ENCODE measurements at regions not wholly inside any gene's neighbourhood (a gene's known extent, or its start where the extent isn't known, plus 50 kb on each side); places are given as distances from the start of the nearest gene placed in this dataset.

DNA sequence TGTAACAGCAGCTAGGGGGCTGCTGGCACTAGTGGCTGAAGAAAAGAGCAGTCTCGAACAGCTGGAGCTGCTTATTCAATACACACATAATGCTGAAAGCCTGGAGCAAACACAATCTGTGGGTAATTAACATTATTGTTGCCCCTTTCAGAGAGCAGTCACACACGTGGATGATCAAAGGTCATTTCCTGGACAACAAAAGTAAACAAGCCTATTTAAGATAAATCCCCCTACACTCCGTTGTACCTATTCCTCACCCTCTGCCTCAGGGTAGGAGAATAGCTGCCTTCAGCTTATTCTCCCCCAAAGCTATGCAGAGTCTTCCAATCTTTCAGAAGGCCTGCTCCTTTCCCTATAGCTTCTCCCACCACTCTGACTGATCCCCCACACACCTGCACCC, 803.9 kb downstream of the C4orf33 start:
- Histone ChIP-seq H3K27ac (no peak overlapping the region), H3K4me2 (no peak overlapping the region), H4K20me1 (ENCODE audit: insufficient read depth, poor library complexity, severe bottlenecking) (no peaks in the 10 kb centered on the region), H3K9me2 (replicated peaks; ENCODE audit: insufficient read depth) (no peaks in the 10 kb centered on the region), H3K36me3 (replicated peaks; ENCODE audit: insufficient read depth, low read depth) (no peaks in the 10 kb centered on the region), H3K4me1 (ENCODE audit: insufficient read depth) (no peaks in the 10 kb centered on the region), H3K27me3 (no peaks in the 10 kb centered on the region), H3K79me2 (no peaks in the 10 kb centered on the region), H3K4me3 (no peak overlapping the region), H2AFZ (no peak overlapping the region), H3K9me3 (ENCODE audit: low read depth) (no peaks in the 10 kb centered on the region)
- WGBS (ENCODE audit: low lambda C conversion rate, missing lambda C conversion rate): 34% methylated on average over 3 of the region's 3 CpGs
- peak; percentile 6 for DNase-seq (ENCODE audit: low spot score)
- TF ChIP-seq EZH2phosphoT487 (IDR thresholded peaks at IDR 0.05; ENCODE audit: low read depth, severe bottlenecking, unreplicated experiment) (no peak), EZH2 (IDR thresholded peaks at IDR 0.05; ENCODE audit: borderline replicate concordance) (no peak)
- TF ChIP-seq, protein P1, sequence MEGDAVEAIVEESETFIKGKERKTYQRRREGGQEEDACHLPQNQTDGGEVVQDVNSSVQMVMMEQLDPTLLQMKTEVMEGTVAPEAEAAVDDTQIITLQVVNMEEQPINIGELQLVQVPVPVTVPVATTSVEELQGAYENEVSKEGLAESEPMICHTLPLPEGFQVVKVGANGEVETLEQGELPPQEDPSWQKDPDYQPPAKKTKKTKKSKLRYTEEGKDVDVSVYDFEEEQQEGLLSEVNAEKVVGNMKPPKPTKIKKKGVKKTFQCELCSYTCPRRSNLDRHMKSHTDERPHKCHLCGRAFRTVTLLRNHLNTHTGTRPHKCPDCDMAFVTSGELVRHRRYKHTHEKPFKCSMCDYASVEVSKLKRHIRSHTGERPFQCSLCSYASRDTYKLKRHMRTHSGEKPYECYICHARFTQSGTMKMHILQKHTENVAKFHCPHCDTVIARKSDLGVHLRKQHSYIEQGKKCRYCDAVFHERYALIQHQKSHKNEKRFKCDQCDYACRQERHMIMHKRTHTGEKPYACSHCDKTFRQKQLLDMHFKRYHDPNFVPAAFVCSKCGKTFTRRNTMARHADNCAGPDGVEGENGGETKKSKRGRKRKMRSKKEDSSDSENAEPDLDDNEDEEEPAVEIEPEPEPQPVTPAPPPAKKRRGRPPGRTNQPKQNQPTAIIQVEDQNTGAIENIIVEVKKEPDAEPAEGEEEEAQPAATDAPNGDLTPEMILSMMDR (IDR thresholded peaks at IDR 0.05; ENCODE audit: poor library complexity): no peak

DNA sequence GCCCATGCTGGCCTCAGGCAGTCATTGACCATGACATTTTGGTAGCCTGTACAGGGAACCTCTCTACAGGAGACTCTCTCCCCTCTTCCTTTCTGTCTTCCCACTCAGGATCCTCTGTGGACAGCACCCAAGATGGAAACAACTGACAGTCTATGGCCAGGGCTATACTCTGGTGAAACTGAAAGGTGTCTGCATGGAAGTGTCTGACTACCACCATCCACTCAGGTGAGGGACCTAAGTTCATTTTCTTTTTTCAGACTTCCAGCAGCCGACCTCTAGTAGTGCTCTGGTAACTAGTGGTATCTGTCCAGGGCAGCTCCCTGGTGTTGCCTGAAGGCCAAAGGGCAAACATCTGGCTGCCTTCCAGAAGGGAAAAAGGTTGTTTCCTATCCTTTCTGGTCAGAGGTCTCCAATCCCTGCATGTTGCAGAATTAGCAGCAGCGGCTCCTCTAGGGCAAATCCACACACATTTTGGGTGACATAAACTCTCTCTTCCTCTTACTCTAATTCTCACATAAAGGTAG, 804.5 kb downstream of the C4orf33 start:
- H3K79me2 ChIP-seq: no peaks in the 10 kb centered on the region
- no peak overlapping the region for H3K4me3 ChIP-seq
- no peaks in the 10 kb centered on the region for H4K20me1 ChIP-seq (ENCODE audit: insufficient read depth, poor library complexity, severe bottlenecking)
- no peak overlapping the region for H2AFZ ChIP-seq
- no peak overlapping the region for H3K4me2 ChIP-seq
- H3K9me2 ChIP-seq (replicated peaks; ENCODE audit: insufficient read depth): no peaks in the 10 kb centered on the region
- TF ChIP-seq EZH2phosphoT487 (IDR thresholded peaks at IDR 0.05; ENCODE audit: low read depth, severe bottlenecking, unreplicated experiment) (no peak), EZH2 (IDR thresholded peaks at IDR 0.05; ENCODE audit: borderline replicate concordance) (no peak)
- TF ChIP-seq, protein P1 (IDR thresholded peaks at IDR 0.05; ENCODE audit: poor library complexity): no peak
- H3K4me1 ChIP-seq (ENCODE audit: insufficient read depth): no peaks in the 10 kb centered on the region
- H3K9me3 ChIP-seq (ENCODE audit: low read depth): no peaks in the 10 kb centered on the region
- H3K27ac ChIP-seq: no peak overlapping the region
- DNase-seq (ENCODE audit: low spot score): peak; percentile 23
- 84% methylated on average over 2 of the region's 2 CpGs for WGBS (ENCODE audit: low lambda C conversion rate, missing lambda C conversion rate)
- no peaks in the 10 kb centered on the region for H3K36me3 ChIP-seq (replicated peaks; ENCODE audit: insufficient read depth, low read depth)
- H3K27me3 ChIP-seq: no peaks in the 10 kb centered on the region

DNA sequence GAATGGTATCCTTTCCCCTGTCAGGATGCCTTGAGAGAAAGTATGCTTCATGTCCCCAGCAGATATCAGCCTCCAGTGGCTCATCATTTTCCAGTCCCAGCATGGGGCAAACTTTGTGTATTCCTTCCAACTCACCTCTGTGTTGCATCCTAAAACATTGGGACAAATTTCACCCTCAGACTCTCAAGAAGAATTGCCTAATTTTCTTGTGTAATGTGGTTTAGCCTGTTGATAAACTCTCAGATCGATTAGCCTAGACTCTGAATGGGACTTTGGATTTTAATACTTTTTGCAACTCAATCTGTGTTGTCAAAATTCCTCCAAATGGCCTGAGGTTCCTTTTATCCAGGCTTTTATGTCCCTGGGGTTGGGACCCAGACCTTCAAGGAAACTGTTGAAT, 805.3 kb downstream of the C4orf33 start:
- 5% methylated on average over 1 of the region's 1 CpG for WGBS (ENCODE audit: low lambda C conversion rate, missing lambda C conversion rate)
- H3K9me2 ChIP-seq (replicated peaks; ENCODE audit: insufficient read depth): no peaks in the 10 kb centered on the region
- no peak for DNase-seq (ENCODE audit: low spot score)
- no peaks in the 10 kb centered on the region for H3K4me1 ChIP-seq (ENCODE audit: insufficient read depth)
- H3K27ac ChIP-seq: no peak overlapping the region
- no peak for TF ChIP-seq EZH2phosphoT487 (IDR thresholded peaks at IDR 0.05; ENCODE audit: low read depth, severe bottlenecking, unreplicated experiment)
- TF ChIP-seq EZH2 (IDR thresholded peaks at IDR 0.05; ENCODE audit: borderline replicate concordance): no peak
- TF ChIP-seq, protein P1 (IDR thresholded peaks at IDR 0.05; ENCODE audit: poor library complexity): no peak
- no peaks in the 10 kb centered on the region for H3K9me3 ChIP-seq (ENCODE audit: low read depth)
- no peaks in the 10 kb centered on the region for H4K20me1 ChIP-seq (ENCODE audit: insufficient read depth, poor library complexity, severe bottlenecking)
- no peaks in the 10 kb centered on the region for H3K36me3 ChIP-seq (replicated peaks; ENCODE audit: insufficient read depth, low read depth)
- H3K27me3 ChIP-seq: no peaks in the 10 kb centered on the region
- no peak overlapping the region for H2AFZ ChIP-seq
- H3K4me3 ChIP-seq: no peak overlapping the region
- H3K79me2 ChIP-seq: no peaks in the 10 kb centered on the region
- no peak overlapping the region for H3K4me2 ChIP-seq

DNA sequence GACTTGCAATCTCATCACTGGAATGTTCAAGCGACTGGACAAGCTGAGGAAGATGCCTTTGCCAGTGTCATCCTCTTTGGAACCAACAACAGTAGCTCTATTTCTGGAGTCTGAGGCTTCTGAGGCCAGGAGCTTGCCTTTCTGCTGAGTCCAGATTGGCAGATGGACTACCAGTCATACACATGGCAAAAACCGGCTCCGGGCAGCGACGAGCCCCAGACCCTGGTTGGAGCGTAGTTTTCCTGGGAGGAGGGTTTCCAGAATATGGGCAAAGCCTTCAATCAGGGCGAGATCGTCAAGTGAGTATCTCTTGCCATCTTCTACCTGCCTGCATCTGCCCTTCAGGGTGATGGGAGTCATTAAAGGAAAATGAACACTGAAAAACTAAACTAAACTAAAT, 807.9 kb downstream of the C4orf33 start:
- no peak overlapping the region for H2AFZ ChIP-seq
- DNase-seq (ENCODE audit: low spot score): no peak
- no peak overlapping the region for H3K4me3 ChIP-seq
- no peaks in the 10 kb centered on the region for H3K36me3 ChIP-seq (replicated peaks; ENCODE audit: insufficient read depth, low read depth)
- H3K9me2 ChIP-seq (replicated peaks; ENCODE audit: insufficient read depth): no peaks in the 10 kb centered on the region
- H3K4me1 ChIP-seq (ENCODE audit: insufficient read depth): no peaks in the 10 kb centered on the region
- H4K20me1 ChIP-seq (ENCODE audit: insufficient read depth, poor library complexity, severe bottlenecking): no peaks in the 10 kb centered on the region
- no peak overlapping the region for H3K4me2 ChIP-seq
- no peak overlapping the region for H3K27ac ChIP-seq
- no peaks in the 10 kb centered on the region for H3K79me2 ChIP-seq
- no peaks in the 10 kb centered on the region for H3K27me3 ChIP-seq
- TF ChIP-seq, protein P1 (IDR thresholded peaks at IDR 0.05; ENCODE audit: poor library complexity): no peak
- no peak for TF ChIP-seq EZH2 (IDR thresholded peaks at IDR 0.05; ENCODE audit: borderline replicate concordance)
- TF ChIP-seq EZH2phosphoT487 (IDR thresholded peaks at IDR 0.05; ENCODE audit: low read depth, severe bottlenecking, unreplicated experiment): no peak
- H3K9me3 ChIP-seq (ENCODE audit: low read depth): no peaks in the 10 kb centered on the region
- WGBS (ENCODE audit: low lambda C conversion rate, missing lambda C conversion rate): 95% methylated on average over 8 of the region's 8 CpGs

All from hepatocyte (in vitro differentiated cells).